MCF 10A (cell line): ENCODE measurements at regions not wholly inside any gene's neighbourhood (a gene's known extent, or its start where the extent isn't known, plus 50 kb on each side); places are given as distances from the start of the nearest gene placed in this dataset.
"Not testable (repeated sequence)": the region's sequence is repeated elsewhere in the genome, so short reads cannot be mapped to it uniquely, and the experiment has no call there.

Experiments
- BruUV-seq: library from RNA; stranded (reverse); fragments of 400-500 nt; replicated peaks from 2 replicates; lab custom pipeline; 2021; lab: Mats Ljungman, UMichigan
- CTCF ChIA-PET: fragments of 300-600 bp; sonication (Branson Sonifier 250); formaldehyde crosslinking; extraction: SDS; loops from one replicate; lab custom pipeline; 2021; ENCODE audit warnings: antibody characterized with exemption, inconsistent platforms; lab: Yijun Ruan, JAX
- POLR2A ChIA-PET: fragments of 300-600, 350-650 bp; sonication (Branson Sonifier 250); formaldehyde crosslinking; extraction: SDS; loops from one replicate; lab custom pipeline; 2020; ENCODE audit warnings: antibody characterized with exemption, inconsistent platforms; lab: Yijun Ruan, JAX
- DNase-seq: peaks from one replicate; pipeline ENCODE4 v3.0.0-alpha.2; 2018; ENCODE audit not compliant: unreplicated experiment
- H3K27ac Mint-ChIP-seq: one replicate; pipeline ENCODE4 v1.8.0; 2022; ENCODE audit warnings: mild to moderate bottlenecking, low read depth, mixed read lengths; ENCODE audit not compliant: unreplicated experiment
- H3K27me3 Mint-ChIP-seq: one replicate; pipeline ENCODE4 v1.8.0; 2022; ENCODE audit warnings: mixed read lengths; ENCODE audit not compliant: insufficient read depth, unreplicated experiment
- H3K36me3 Mint-ChIP-seq: one replicate; pipeline ENCODE4 v1.8.0; 2022; ENCODE audit warnings: mild to moderate bottlenecking, moderate library complexity, mixed read lengths; ENCODE audit not compliant: insufficient read depth, unreplicated experiment
- H3K4me1 Mint-ChIP-seq: one replicate; pipeline ENCODE4 v1.8.0; 2022; ENCODE audit warnings: mixed read lengths; ENCODE audit not compliant: insufficient read depth, unreplicated experiment
- H3K4me3 Mint-ChIP-seq: one replicate; pipeline ENCODE4 v1.8.0; 2022; ENCODE audit warnings: mild to moderate bottlenecking, moderate library complexity, mixed read lengths; ENCODE audit not compliant: unreplicated experiment
- H3K9me3 Mint-ChIP-seq: one replicate; pipeline ENCODE4 v1.8.0; 2022; ENCODE audit warnings: mixed read lengths; ENCODE audit not compliant: unreplicated experiment
- CTCF ChIP-seq: fragments of 200-600 bp; IDR thresholded peaks from one replicate; pipeline ENCODE4 v1.8.0; 2022; ENCODE audit warnings: antibody characterized with exemption, mild to moderate bottlenecking; ENCODE audit not compliant: unreplicated experiment
- intact Hi-C: fragments of 100-400 bp; cut with micrococcal nuclease; formaldehyde crosslinking; loops from 2 replicates; pipeline ENCODE4 v1.14.1; 2022

GRCh38 chr10:8159341-8160165 is 105.1 kb downstream of the GATA3 start:
- Mint-ChIP-seq H3K4me1 (peaks cover 24% of the 10 kb centered on the region), H3K4me3 (no peak overlapping the region), H3K9me3 (no peaks in the 10 kb centered on the region), H3K27me3 (no peaks in the 10 kb centered on the region), H3K27ac (no peak overlapping the region), H3K36me3 (no peaks in the 10 kb centered on the region)
- ChIA-PET POLR2A (interaction anchor here (0.6 to 1.4 kb wide), 3 partner anchors 30 to 337 kb away, joined by 3 to 4 read pairs (median 3); no protein-coding TSS in a partner anchor), CTCF (interaction anchor here (0.6 to 0.9 kb wide), 3 partner anchors 9 to 80 kb away, joined by 3 to 4 read pairs (median 4); no protein-coding TSS in a partner anchor)
- peak; percentile 56 for DNase-seq
- intact Hi-C loops = no loop called here
- no peak for TF ChIP-seq CTCF
- no TSS peak for BruUV-seq

- no peak for TF ChIP-seq CTCF
- no peak for DNase-seq
- CTCF ChIA-PET = interaction anchor here (0.7 kb wide), 1 partner anchor 1435 kb away, joined by 3 read pairs; no protein-coding TSS in a partner anchor
- Mint-ChIP-seq H3K27me3 (no peaks in the 10 kb centered on the region), H3K9me3 (peaks cover 23% of the 10 kb centered on the region), H3K36me3 (peaks cover 6% of the 10 kb centered on the region), H3K4me1 (peaks cover 15% of the 10 kb centered on the region), H3K27ac (no peak overlapping the region), H3K4me3 (no peak overlapping the region)
- no TSS peak for BruUV-seq
- intact Hi-C loops = no loop called here
- POLR2A ChIA-PET = no interaction called here
Observed at GRCh38 chr10:8163824-8164223, 109.3 kb downstream of the GATA3 start.

GRCh38 chr10:8164640-8165039 is 110.2 kb downstream of the GATA3 start:
- CTCF ChIA-PET, POLR2A ChIA-PET, H3K4me3 Mint-ChIP-seq, BruUV-seq, H3K36me3 Mint-ChIP-seq, DNase-seq, H3K27ac Mint-ChIP-seq, H3K27me3 Mint-ChIP-seq, intact Hi-C loops: not testable (repeated sequence)
- Mint-ChIP-seq H3K4me1 (peaks cover 10% of the 10 kb centered on the region), H3K9me3 (peaks cover 31% of the 10 kb centered on the region)

- intact Hi-C loops = no loop called here
- DNase-seq = no peak
- Mint-ChIP-seq H3K9me3 (peaks cover 40% of the 10 kb centered on the region), H3K4me3 (no peak overlapping the region), H3K27me3 (no peaks in the 10 kb centered on the region), H3K36me3 (peaks cover 6% of the 10 kb centered on the region), H3K27ac (no peak overlapping the region), H3K4me1 (no peaks in the 10 kb centered on the region)
- no peak for TF ChIP-seq CTCF
- ChIA-PET POLR2A (no interaction called here), CTCF (interaction anchor here (0.6 kb wide), 1 partner anchor 10 kb away, joined by 3 read pairs; no protein-coding TSS in a partner anchor)
- BruUV-seq = no TSS peak
Observed at GRCh38 chr10:8168836-8169235, 114.3 kb downstream of the GATA3 start.
